ENCODE measurements at regions not wholly inside any gene's neighbourhood (a gene's known extent, or its start where the extent isn't known, plus 50 kb on each side); places are given as distances from the start of the nearest gene placed in this dataset.

DNA sequence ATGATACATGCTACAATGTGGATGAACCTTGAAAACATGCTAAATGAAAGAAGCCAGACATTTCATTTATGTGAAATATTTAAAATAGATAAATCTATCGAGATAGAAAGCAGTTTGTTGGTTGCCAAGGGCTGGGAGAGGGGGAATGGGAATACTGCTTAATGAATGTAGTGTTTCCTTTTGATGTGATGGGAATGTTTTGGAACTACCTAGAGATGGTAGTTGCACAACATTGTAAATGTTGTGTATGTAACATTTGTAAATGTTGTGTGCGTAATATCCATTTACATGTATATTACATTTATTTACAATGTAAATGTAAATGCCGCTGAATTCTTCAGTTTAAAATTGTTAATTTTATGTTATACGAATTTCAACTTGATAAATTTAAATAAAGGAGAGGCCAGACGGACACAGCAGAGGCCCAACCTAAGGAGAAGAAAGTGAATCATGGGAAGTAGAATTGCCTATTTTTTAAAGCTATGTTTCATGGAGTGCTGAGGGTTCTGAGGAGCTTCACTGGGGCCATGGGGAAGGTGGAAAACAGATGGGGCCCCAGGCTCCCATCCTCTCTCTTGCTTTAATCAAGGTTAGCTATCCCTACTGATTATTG is 60.0 kb upstream of the TEX13D start:
- Histone ChIP-seq H2AFZ (ENCODE audit: insufficient read depth, low read length, poor library complexity) (no peak overlapping the region), H3K4me1 (ENCODE audit: control insufficient read depth in 1 of 2, insufficient read depth in 2 of 2, low read length in 2 of 2) (peaks cover 0 to 2% of the 10 kb centered on the region in 2 experiments), H3K18ac (ENCODE audit: low read length) (no peak overlapping the region), H2BK5ac (ENCODE audit: low read depth, low read length, poor library complexity) (no peak overlapping the region), H3K4me3 (ENCODE audit: low read depth, low read length) (no peak overlapping the region), H3K79me2 (ENCODE audit: control insufficient read depth, insufficient read depth, low read length, poor library complexity) (no peaks in the 10 kb centered on the region), H3K9me3 (ENCODE audit: insufficient read depth, low read depth, low read length) (no peaks in the 10 kb centered on the region), H3K27ac (ENCODE audit: low read depth, low read length) (no peak overlapping the region), H3K4me2 (ENCODE audit: low read length) (no peak overlapping the region), H3K14ac (ENCODE audit: low read length) (no peak overlapping the region), H3K79me1 (ENCODE audit: low read length) (no peaks in the 10 kb centered on the region), H2BK120ac (ENCODE audit: insufficient read depth, low read length, poor library complexity) (no peak overlapping the region), H2BK12ac (ENCODE audit: low read length) (no peak overlapping the region), H3K23ac (ENCODE audit: low read length) (no peak overlapping the region), H3K36me3 (ENCODE audit: control insufficient read depth in 1 of 2, insufficient read depth in 2 of 2, low read length in 2 of 2) (no peaks in the 10 kb centered on the region), H4K12ac (ENCODE audit: low read depth, low read length) (no peak overlapping the region), H3K27me3 (ENCODE audit: insufficient read depth, low read length) (no peaks in the 10 kb centered on the region), H4K91ac (ENCODE audit: low read depth, low read length) (no peak overlapping the region), H3K9ac (ENCODE audit: low read length) (no peak overlapping the region), H2AK5ac (ENCODE audit: low read length) (no peak overlapping the region), H3K4ac (ENCODE audit: low read depth, low read length) (no peak overlapping the region), H4K8ac (ENCODE audit: low read depth, low read length) (no peak overlapping the region)
- no CpG with 5 or more reads among the region's 5 CpGs for WGBS (ENCODE audit: extremely low coverage, insufficient coverage, insufficient read length)
- DNase-seq, result no peak

DNA sequence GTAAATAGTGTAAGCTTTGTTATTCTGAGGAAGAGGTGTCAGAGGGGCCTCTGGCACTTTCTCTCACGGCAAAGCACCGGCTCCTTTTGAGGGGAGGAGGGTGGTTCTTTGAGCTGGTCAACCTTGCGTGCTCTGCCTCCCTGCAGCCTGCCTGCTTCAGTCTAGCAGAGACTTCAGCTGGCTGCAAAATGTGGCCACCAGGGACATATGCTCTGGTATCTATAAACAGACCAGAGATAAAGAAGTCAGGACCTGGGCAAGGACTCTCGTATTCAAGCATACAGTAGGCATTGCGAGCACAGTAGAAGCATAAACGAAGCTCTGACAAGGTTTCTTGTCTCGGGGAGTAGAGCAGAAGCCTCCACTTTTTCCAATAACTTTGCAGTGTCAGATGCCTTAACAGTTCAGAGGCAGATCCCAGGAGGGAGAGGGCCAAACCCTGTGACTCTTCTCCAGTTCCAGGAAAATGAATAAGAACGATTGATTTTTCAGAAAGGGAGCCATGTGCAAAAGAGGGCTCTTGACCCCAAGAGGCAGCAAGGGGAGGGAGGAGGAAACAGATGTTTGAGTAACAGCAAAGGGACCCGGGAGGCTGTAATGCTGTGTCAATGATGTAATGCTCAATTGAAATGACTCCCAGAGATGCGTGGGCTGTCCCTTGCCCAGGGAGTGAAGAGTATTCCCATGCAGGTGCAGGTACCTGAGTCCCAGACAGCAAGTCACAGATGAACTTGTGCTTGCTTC is 57.9 kb upstream of the TEX13D start:
- no CpG with 5 or more reads among the region's 10 CpGs for WGBS (ENCODE audit: extremely low coverage, insufficient coverage, insufficient read length)
- Histone ChIP-seq H3K4me2 (ENCODE audit: low read length) (no peak overlapping the region), H2AK5ac (ENCODE audit: low read length) (no peak overlapping the region)

GRCh38 chrX:124275182-124275894 is 57.1 kb upstream of the TEX13D start:
- Histone ChIP-seq H3K36me3 (ENCODE audit: control insufficient read depth in 1 of 2, insufficient read depth in 2 of 2, low read length in 2 of 2) (no peaks in the 10 kb centered on the region), H2BK120ac (ENCODE audit: insufficient read depth, low read length, poor library complexity) (no peak overlapping the region), H4K12ac (ENCODE audit: low read depth, low read length) (no peak overlapping the region), H3K79me2 (ENCODE audit: control insufficient read depth, insufficient read depth, low read length, poor library complexity) (no peaks in the 10 kb centered on the region), H3K23ac (ENCODE audit: low read length) (no peak overlapping the region), H4K8ac (ENCODE audit: low read depth, low read length) (no peak overlapping the region), H3K27me3 (ENCODE audit: insufficient read depth, low read length) (no peaks in the 10 kb centered on the region), H2BK5ac (ENCODE audit: low read depth, low read length, poor library complexity) (no peak overlapping the region), H3K27ac (ENCODE audit: low read depth, low read length) (no peak overlapping the region), H2AK5ac (ENCODE audit: low read length) (no peak overlapping the region), H3K4me1 (ENCODE audit: control insufficient read depth in 1 of 2, insufficient read depth in 2 of 2, low read length in 2 of 2) (peaks cover 0 to 2% of the 10 kb centered on the region in 2 experiments), H2BK12ac (ENCODE audit: low read length) (no peak overlapping the region), H3K4me3 (ENCODE audit: low read depth, low read length) (no peak overlapping the region), H3K18ac (ENCODE audit: low read length) (no peak overlapping the region), H4K91ac (ENCODE audit: low read depth, low read length) (no peak overlapping the region), H3K9me3 (ENCODE audit: insufficient read depth, low read depth, low read length) (no peaks in the 10 kb centered on the region), H3K79me1 (ENCODE audit: low read length) (no peaks in the 10 kb centered on the region), H2AFZ (ENCODE audit: insufficient read depth, low read length, poor library complexity) (no peak overlapping the region), H3K14ac (ENCODE audit: low read length) (no peak overlapping the region), H3K4ac (ENCODE audit: low read depth, low read length) (no peak overlapping the region), H3K9ac (ENCODE audit: low read length) (no peak overlapping the region), H3K4me2 (ENCODE audit: low read length) (no peak overlapping the region)
- WGBS (ENCODE audit: extremely low coverage, insufficient coverage, insufficient read length), result no CpG with 5 or more reads among the region's 2 CpGs
- no peak for DNase-seq

More for the DNA sequence above, 57.9 kb upstream of the TEX13D start:
- H3K18ac ChIP-seq (ENCODE audit: low read length), result no peak overlapping the region
- no peaks in the 10 kb centered on the region for H3K79me2 ChIP-seq (ENCODE audit: control insufficient read depth, insufficient read depth, low read length, poor library complexity)
- no peak overlapping the region for H4K91ac ChIP-seq (ENCODE audit: low read depth, low read length)
- H3K4me1 ChIP-seq (ENCODE audit: control insufficient read depth in 1 of 2, insufficient read depth in 2 of 2, low read length in 2 of 2), result peaks cover 0 to 2% of the 10 kb centered on the region in 2 experiments
- H3K9me3 ChIP-seq (ENCODE audit: insufficient read depth, low read depth, low read length), result no peaks in the 10 kb centered on the region
- no peak for DNase-seq
- H3K4ac ChIP-seq (ENCODE audit: low read depth, low read length), result no peak overlapping the region
- H3K4me3 ChIP-seq (ENCODE audit: low read depth, low read length), result no peak overlapping the region
- H3K27me3 ChIP-seq (ENCODE audit: insufficient read depth, low read length), result no peaks in the 10 kb centered on the region
- H4K12ac ChIP-seq (ENCODE audit: low read depth, low read length), result no peak overlapping the region
- no peak overlapping the region for H2BK12ac ChIP-seq (ENCODE audit: low read length)
- H2AFZ ChIP-seq (ENCODE audit: insufficient read depth, low read length, poor library complexity), result no peak overlapping the region
- H3K79me1 ChIP-seq (ENCODE audit: low read length), result no peaks in the 10 kb centered on the region
- H4K8ac ChIP-seq (ENCODE audit: low read depth, low read length), result no peak overlapping the region
- no peak overlapping the region for H2BK5ac ChIP-seq (ENCODE audit: low read depth, low read length, poor library complexity)
- H3K23ac ChIP-seq (ENCODE audit: low read length), result no peak overlapping the region
- no peak overlapping the region for H3K14ac ChIP-seq (ENCODE audit: low read length)
- H3K9ac ChIP-seq (ENCODE audit: low read length), result no peak overlapping the region
- H2BK120ac ChIP-seq (ENCODE audit: insufficient read depth, low read length, poor library complexity), result no peak overlapping the region
- H3K27ac ChIP-seq (ENCODE audit: low read depth, low read length), result no peak overlapping the region
- H3K36me3 ChIP-seq (ENCODE audit: control insufficient read depth in 1 of 2, insufficient read depth in 2 of 2, low read length in 2 of 2), result no peaks in the 10 kb centered on the region

DNA sequence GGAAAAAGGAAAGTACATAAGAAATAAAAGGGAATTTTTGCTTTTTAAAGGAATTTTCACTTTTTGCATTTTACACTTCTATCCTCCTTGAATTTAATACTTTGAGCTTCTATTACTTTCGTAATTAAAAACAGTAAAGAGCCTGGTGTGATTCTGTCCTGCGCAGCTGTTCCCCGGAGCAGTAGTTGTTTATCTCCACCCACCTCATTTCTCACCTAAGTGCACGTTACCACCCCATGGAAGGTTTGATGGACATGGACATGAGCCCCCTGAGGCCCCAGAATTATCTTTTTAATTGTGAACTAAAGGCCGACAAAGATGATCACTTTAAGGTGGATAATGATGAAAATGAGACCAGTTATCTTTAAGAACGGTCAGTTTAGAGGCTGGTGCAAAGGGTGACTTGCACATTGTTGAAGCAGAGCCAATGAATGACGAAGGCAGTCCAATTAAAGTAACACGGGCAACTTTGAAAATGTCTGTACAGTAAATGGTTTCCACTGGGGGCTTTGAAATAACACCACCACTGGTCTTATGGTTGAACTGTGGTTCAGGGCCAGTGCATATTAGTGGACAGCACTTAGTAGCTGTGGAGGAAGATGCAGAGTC is 52.1 kb upstream of the TEX13D start:
- no peak overlapping the region for H2BK120ac ChIP-seq (ENCODE audit: insufficient read depth, low read length, poor library complexity)
- WGBS (ENCODE audit: extremely low coverage, insufficient coverage, insufficient read length), result no CpG with 5 or more reads among the region's 8 CpGs

More for the DNA sequence above, 52.1 kb upstream of the TEX13D start:
- no peak overlapping the region for H3K4ac ChIP-seq (ENCODE audit: low read depth, low read length)
- H4K91ac ChIP-seq (ENCODE audit: low read depth, low read length), result no peak overlapping the region
- H3K18ac ChIP-seq (ENCODE audit: low read length), result no peak overlapping the region
- H3K79me1 ChIP-seq (ENCODE audit: low read length), result no peaks in the 10 kb centered on the region
- no peak overlapping the region for H2BK12ac ChIP-seq (ENCODE audit: low read length)
- no peaks in the 10 kb centered on the region for H3K27me3 ChIP-seq (ENCODE audit: insufficient read depth, low read length)
- H2BK5ac ChIP-seq (ENCODE audit: low read depth, low read length, poor library complexity), result no peak overlapping the region
- H3K4me3 ChIP-seq (ENCODE audit: low read depth, low read length), result no peak overlapping the region
- no peak overlapping the region for H4K8ac ChIP-seq (ENCODE audit: low read depth, low read length)
- H3K23ac ChIP-seq (ENCODE audit: low read length), result no peak overlapping the region
- H3K9me3 ChIP-seq (ENCODE audit: insufficient read depth, low read depth, low read length), result no peaks in the 10 kb centered on the region
- H3K36me3 ChIP-seq (ENCODE audit: control insufficient read depth in 1 of 2, insufficient read depth in 2 of 2, low read length in 2 of 2), result no peaks in the 10 kb centered on the region
- no peak for DNase-seq
- H2AK5ac ChIP-seq (ENCODE audit: low read length), result no peak overlapping the region
- no peak overlapping the region for H3K27ac ChIP-seq (ENCODE audit: low read depth, low read length)
- H2AFZ ChIP-seq (ENCODE audit: insufficient read depth, low read length, poor library complexity), result no peak overlapping the region
- no peak overlapping the region for H4K12ac ChIP-seq (ENCODE audit: low read depth, low read length)
- no peak overlapping the region for H3K14ac ChIP-seq (ENCODE audit: low read length)
- peaks cover 0 to 2% of the 10 kb centered on the region in 2 experiments for H3K4me1 ChIP-seq (ENCODE audit: control insufficient read depth in 1 of 2, insufficient read depth in 2 of 2, low read length in 2 of 2)
- no peaks in the 10 kb centered on the region for H3K79me2 ChIP-seq (ENCODE audit: control insufficient read depth, insufficient read depth, low read length, poor library complexity)
- H3K9ac ChIP-seq (ENCODE audit: low read length), result no peak overlapping the region
- no peak overlapping the region for H3K4me2 ChIP-seq (ENCODE audit: low read length)

Data from trophoblast cell (in vitro differentiated cells and primary cell).